ENCODE measurements at regions not wholly inside any gene's neighbourhood (a gene's known extent, or its start where the extent isn't known, plus 50 kb on each side); places are given as distances from the start of the nearest gene placed in this dataset.
"Not testable (repeated sequence)": the region's sequence is repeated elsewhere in the genome, so short reads cannot be mapped to it uniquely, and the experiment has no call there.

DNA sequence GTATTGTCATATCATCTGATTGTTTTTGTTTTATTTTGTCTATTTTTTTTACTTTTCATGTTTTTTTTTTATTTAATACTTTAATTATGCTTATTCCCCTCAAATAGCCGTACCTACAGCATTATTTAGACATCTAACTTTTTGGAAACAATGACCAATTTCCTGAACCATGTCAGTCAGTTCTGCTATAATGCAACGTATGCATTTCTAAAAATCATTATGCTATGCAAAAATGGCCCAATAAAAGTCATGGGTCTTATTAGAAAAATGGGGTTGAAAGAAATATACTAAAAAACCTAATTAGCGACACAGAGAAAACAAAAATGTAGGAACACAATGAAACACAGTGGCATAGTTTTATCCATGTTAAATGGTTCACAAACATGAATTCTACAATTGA, 1454.7 kb downstream of the GRIK2 start:
- no peaks in the 10 kb centered on the region for H3K4me1 ChIP-seq (ENCODE audit: control insufficient read depth, insufficient read depth, low read length, poor library complexity, severe bottlenecking)
- no peaks in the 10 kb centered on the region for H3K9me3 ChIP-seq (ENCODE audit: control insufficient read depth, low read length)
- no peaks in the 10 kb centered on the region for H3K36me3 ChIP-seq (ENCODE audit: control insufficient read depth, insufficient read depth, low read length)
- no peak overlapping the region for H3K4me3 ChIP-seq (ENCODE audit: insufficient read depth, low read depth, low read length, poor library complexity, severe bottlenecking)
- no peak overlapping the region for H3K27ac ChIP-seq (ENCODE audit: insufficient read depth, low read length, poor library complexity, severe bottlenecking)
- no peak for DNase-seq
- no peaks in the 10 kb centered on the region for H3K27me3 ChIP-seq (replicated peaks; ENCODE audit: control insufficient read depth, insufficient read depth, low read length, poor library complexity, severe bottlenecking)

DNA sequence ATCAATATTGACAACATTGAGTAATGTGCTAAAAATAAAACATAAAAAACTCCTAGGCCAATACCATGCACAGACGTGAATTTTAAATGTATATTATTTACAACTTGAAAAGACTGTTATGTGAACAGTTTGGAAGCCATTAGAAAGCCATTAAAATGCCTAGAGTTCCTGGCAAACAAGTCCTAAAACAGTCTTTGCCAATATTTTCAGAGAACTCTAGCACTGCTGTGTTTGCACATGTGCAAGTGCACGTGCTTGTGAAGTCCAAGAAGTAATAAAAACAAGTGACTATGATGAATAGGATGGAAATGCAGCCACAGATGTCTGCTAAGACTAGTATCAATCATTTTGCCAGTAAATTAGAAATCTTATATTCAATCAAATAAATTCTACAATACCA, 1447.6 kb downstream of the GRIK2 start:
- Histone ChIP-seq H3K4me1 (ENCODE audit: control insufficient read depth, insufficient read depth, low read length, poor library complexity, severe bottlenecking) (no peaks in the 10 kb centered on the region), H3K9me3 (ENCODE audit: control insufficient read depth, low read length) (no peaks in the 10 kb centered on the region), H3K27me3 (replicated peaks; ENCODE audit: control insufficient read depth, insufficient read depth, low read length, poor library complexity, severe bottlenecking) (no peaks in the 10 kb centered on the region), H3K36me3 (ENCODE audit: control insufficient read depth, insufficient read depth, low read length) (no peaks in the 10 kb centered on the region), H3K4me3 (ENCODE audit: insufficient read depth, low read depth, low read length, poor library complexity, severe bottlenecking) (no peak overlapping the region), H3K27ac (ENCODE audit: insufficient read depth, low read length, poor library complexity, severe bottlenecking) (no peak overlapping the region)
- DNase-seq: no peak

DNA sequence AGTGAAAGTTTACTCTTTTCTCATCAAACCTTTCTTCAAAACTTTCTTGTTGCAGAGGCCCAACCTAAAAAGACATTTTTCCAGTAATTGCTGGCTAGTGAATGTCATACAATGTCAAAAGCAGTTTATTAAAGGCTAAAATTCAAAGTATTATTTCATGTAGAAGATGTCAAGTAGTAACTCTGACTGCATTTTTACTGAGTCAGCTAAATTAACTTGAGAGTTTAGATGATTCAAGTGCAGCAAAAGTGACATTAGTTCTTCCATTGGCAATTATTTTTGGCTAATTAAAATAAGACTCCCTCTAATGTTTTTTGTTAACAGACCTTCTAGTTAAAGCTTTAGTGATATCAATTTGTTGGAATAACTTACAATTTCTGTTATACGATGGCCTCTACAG, 1438.5 kb downstream of the GRIK2 start:
- no peaks in the 10 kb centered on the region for H3K9me3 ChIP-seq (ENCODE audit: control insufficient read depth, low read length)
- H3K27ac ChIP-seq (ENCODE audit: insufficient read depth, low read length, poor library complexity, severe bottlenecking): no peak overlapping the region
- no peaks in the 10 kb centered on the region for H3K36me3 ChIP-seq (ENCODE audit: control insufficient read depth, insufficient read depth, low read length)
- H3K4me3 ChIP-seq (ENCODE audit: insufficient read depth, low read depth, low read length, poor library complexity, severe bottlenecking): no peak overlapping the region
- DNase-seq: no peak
- H3K4me1 ChIP-seq (ENCODE audit: control insufficient read depth, insufficient read depth, low read length, poor library complexity, severe bottlenecking): no peaks in the 10 kb centered on the region
- H3K27me3 ChIP-seq (replicated peaks; ENCODE audit: control insufficient read depth, insufficient read depth, low read length, poor library complexity, severe bottlenecking): no peaks in the 10 kb centered on the region

DNA sequence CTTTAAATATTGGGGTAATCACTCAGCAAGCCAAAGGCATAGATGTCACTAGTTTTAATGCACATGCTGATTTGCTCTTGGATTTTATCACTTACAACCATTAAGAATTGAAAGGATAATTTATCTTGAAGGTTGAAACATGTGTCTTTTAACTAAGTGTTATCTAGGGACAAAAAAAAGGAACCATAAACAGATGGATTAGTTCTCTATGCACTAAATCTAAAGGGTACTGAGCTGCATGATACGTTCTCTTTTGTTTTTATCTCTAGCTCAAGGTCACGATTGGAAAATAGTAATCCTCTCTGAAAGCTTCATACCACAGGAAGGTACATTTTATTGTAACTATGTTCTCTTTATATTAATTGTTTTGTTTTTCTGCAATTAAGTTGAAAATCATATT, 1426.6 kb downstream of the GRIK2 start:
- Histone ChIP-seq H3K36me3 (ENCODE audit: control insufficient read depth, insufficient read depth, low read length) (no peaks in the 10 kb centered on the region), H3K4me1 (ENCODE audit: control insufficient read depth, insufficient read depth, low read length, poor library complexity, severe bottlenecking) (no peaks in the 10 kb centered on the region), H3K9me3 (ENCODE audit: control insufficient read depth, low read length) (no peaks in the 10 kb centered on the region), H3K27me3 (replicated peaks; ENCODE audit: control insufficient read depth, insufficient read depth, low read length, poor library complexity, severe bottlenecking) (no peaks in the 10 kb centered on the region), H3K27ac (ENCODE audit: insufficient read depth, low read length, poor library complexity, severe bottlenecking) (no peak overlapping the region), H3K4me3 (ENCODE audit: insufficient read depth, low read depth, low read length, poor library complexity, severe bottlenecking) (no peak overlapping the region)
- DNase-seq: no peak

DNA sequence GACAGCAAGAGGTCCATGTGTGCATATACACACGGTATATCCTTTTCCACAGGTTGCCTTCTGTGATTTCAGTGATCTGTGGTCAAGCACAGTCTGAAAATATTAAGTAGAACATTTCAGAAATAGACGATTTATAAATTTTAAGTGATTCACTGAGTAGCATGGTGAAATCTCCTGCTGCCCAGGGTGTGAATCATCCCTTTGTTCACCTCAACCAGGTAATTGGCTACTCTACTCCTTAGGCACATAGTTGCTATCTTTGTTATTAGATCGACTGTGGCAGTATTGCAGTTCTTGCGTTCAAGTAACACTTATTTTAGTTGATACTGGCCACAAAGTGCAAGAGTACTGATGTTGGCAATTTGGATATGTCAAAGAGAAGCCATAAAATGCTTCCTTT, 1421.7 kb downstream of the GRIK2 start:
- Histone ChIP-seq H3K27ac (ENCODE audit: insufficient read depth, low read length, poor library complexity, severe bottlenecking) (no peak overlapping the region), H3K36me3 (ENCODE audit: control insufficient read depth, insufficient read depth, low read length) (no peaks in the 10 kb centered on the region), H3K27me3 (replicated peaks; ENCODE audit: control insufficient read depth, insufficient read depth, low read length, poor library complexity, severe bottlenecking) (no peaks in the 10 kb centered on the region), H3K4me1 (ENCODE audit: control insufficient read depth, insufficient read depth, low read length, poor library complexity, severe bottlenecking) (no peaks in the 10 kb centered on the region), H3K9me3 (ENCODE audit: control insufficient read depth, low read length) (no peaks in the 10 kb centered on the region), H3K4me3 (ENCODE audit: insufficient read depth, low read depth, low read length, poor library complexity, severe bottlenecking) (no peak overlapping the region)
- DNase-seq: no peak

DNA sequence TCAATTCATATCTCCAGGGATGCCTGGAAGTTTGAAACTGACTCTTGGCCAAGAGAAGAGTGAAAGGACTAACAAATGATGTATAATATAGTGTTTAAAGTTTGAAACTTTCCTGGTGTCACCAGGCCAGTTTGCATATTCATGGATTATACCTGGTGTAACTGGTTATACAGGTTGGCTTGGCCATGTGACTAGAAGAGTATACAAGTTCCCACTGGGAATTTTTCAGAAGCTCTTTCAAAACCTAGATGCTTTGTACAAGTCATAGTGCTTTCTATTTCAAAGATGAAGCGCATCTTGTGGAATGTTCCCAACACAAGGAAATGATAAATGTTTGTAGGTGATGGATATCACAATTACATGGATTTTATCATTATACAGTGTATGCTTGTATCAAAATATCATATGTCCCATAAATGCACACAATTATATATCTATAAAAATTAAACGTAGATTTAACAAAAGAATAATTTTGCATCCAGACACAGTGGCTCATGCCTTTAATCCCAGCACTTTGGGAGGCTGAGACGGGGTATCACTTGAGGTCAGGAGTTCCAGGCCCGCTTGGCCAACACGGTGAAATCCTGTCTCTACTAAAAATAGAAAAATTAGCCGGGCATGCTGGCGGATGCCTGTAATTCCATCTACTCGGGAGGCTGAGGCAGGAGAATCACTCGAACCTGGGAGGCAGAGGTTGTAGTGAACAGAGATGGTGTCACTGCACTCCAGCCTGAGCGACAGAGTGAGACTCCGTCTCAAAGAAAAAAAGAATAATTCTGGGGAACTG, 1420.2 kb downstream of the GRIK2 start:
- no peak for DNase-seq
- Histone ChIP-seq H3K27me3 (replicated peaks; ENCODE audit: control insufficient read depth, insufficient read depth, low read length, poor library complexity, severe bottlenecking) (no peaks in the 10 kb centered on the region), H3K4me3 (ENCODE audit: insufficient read depth, low read depth, low read length, poor library complexity, severe bottlenecking) (no peak overlapping the region), H3K9me3 (ENCODE audit: control insufficient read depth, low read length) (no peaks in the 10 kb centered on the region), H3K36me3 (ENCODE audit: control insufficient read depth, insufficient read depth, low read length) (no peaks in the 10 kb centered on the region), H3K4me1 (ENCODE audit: control insufficient read depth, insufficient read depth, low read length, poor library complexity, severe bottlenecking) (no peaks in the 10 kb centered on the region), H3K27ac (ENCODE audit: insufficient read depth, low read length, poor library complexity, severe bottlenecking) (no peak overlapping the region)

DNA sequence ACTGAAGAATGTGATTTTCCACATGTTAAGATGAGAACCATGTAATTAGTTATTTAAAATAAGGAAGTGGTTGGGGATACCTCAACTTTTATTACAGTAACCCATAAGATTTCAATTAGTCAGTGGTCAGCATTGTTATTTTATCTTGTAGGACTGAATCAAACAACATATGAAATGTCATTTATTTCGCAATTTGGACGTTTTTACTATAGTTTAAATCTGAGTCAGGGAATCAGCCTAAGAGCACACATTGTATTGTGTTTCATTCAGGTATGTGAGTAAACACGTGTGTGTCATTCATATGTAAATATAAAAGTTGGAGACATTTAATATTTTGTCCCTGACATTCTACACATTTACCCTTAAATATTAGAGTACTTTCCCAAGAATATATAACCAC, 1418.7 kb downstream of the GRIK2 start:
- Histone ChIP-seq H3K36me3 (ENCODE audit: control insufficient read depth, insufficient read depth, low read length) (no peaks in the 10 kb centered on the region), H3K27ac (ENCODE audit: insufficient read depth, low read length, poor library complexity, severe bottlenecking) (no peak overlapping the region), H3K9me3 (ENCODE audit: control insufficient read depth, low read length) (no peaks in the 10 kb centered on the region), H3K4me3 (ENCODE audit: insufficient read depth, low read depth, low read length, poor library complexity, severe bottlenecking) (no peak overlapping the region), H3K27me3 (replicated peaks; ENCODE audit: control insufficient read depth, insufficient read depth, low read length, poor library complexity, severe bottlenecking) (no peaks in the 10 kb centered on the region), H3K4me1 (ENCODE audit: control insufficient read depth, insufficient read depth, low read length, poor library complexity, severe bottlenecking) (no peaks in the 10 kb centered on the region)
- DNase-seq: no peak

DNA sequence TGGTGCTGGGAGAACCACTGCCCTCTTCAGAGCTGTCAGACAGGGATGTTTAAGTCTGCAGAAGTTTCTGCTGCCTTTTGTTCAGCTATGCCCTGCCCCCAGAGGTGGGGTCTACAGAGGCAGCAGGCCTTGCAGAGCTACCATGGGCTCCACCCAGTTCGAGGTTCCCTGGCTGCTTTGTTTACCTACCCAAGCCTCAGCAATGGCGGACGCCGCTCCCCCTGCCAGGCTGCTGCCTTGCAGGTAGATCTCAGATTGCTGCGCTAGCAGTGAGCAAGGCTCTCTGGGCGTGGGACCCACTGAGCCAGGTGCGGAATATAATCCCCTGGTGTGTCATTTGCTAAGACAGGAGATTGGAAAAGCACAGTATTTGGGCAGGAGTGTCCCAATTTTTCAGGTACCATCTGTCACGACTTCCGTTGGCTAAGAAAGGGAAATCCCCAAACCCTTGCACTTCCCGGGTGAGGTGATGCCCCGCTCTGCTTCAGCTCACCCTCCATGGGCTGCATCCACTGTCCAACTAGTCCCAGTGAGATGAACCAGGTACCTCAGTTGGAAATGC, 1415.5 kb downstream of the GRIK2 start:
- not testable (repeated sequence) for H3K9me3 ChIP-seq (ENCODE audit: control insufficient read depth, low read length); H3K36me3 ChIP-seq (ENCODE audit: control insufficient read depth, insufficient read depth, low read length); H3K4me3 ChIP-seq (ENCODE audit: insufficient read depth, low read depth, low read length, poor library complexity, severe bottlenecking); H3K27ac ChIP-seq (ENCODE audit: insufficient read depth, low read length, poor library complexity, severe bottlenecking); DNase-seq; H3K27me3 ChIP-seq (replicated peaks; ENCODE audit: control insufficient read depth, insufficient read depth, low read length, poor library complexity, severe bottlenecking); H3K4me1 ChIP-seq (ENCODE audit: control insufficient read depth, insufficient read depth, low read length, poor library complexity, severe bottlenecking)

DNA sequence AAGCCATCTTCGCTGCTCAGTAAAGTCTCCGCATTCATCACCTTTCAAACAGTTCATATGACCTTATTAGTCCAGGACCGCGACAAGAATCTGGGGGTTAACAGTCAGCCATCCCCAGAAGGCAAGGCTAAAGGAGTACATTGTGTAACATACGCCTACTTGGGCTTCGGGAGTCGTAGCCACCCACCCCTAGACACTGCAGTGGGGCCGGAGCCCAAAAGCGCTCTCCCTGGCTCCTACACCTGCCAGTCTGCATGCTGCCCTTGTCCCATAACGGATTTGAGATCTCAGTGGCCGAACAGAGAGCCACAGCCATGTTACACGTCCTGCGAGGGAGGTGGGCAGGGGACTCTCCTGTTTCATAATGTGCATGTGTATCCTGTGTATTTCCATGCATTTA, 1405.5 kb downstream of the GRIK2 start:
- H3K27me3 ChIP-seq (replicated peaks; ENCODE audit: control insufficient read depth, insufficient read depth, low read length, poor library complexity, severe bottlenecking): no peaks in the 10 kb centered on the region
- H3K36me3 ChIP-seq (ENCODE audit: control insufficient read depth, insufficient read depth, low read length): no peaks in the 10 kb centered on the region
- H3K4me3 ChIP-seq (ENCODE audit: insufficient read depth, low read depth, low read length, poor library complexity, severe bottlenecking): no peak overlapping the region
- H3K9me3 ChIP-seq (ENCODE audit: control insufficient read depth, low read length): no peaks in the 10 kb centered on the region
- H3K27ac ChIP-seq (ENCODE audit: insufficient read depth, low read length, poor library complexity, severe bottlenecking): no peak overlapping the region
- no peaks in the 10 kb centered on the region for H3K4me1 ChIP-seq (ENCODE audit: control insufficient read depth, insufficient read depth, low read length, poor library complexity, severe bottlenecking)
- no peak for DNase-seq

DNA sequence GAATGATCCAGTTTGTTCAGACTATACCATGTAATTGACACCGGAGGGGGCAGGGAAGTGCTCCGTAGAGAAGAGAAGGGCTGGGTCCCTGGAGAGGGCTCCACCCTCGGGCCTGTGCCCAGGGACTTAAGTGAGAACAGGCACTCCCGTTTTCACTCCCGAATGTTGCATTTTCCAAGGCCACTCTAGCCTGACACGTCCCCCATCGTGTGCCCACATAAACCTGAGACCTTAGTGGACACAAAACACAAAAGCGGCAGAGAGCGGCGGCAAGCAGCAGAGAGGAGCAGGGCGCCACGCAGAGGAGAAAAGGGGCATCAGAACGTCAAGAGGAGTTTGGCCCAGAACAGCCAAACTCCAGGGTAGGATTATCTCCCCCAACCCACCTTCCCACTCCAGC, 1405.1 kb downstream of the GRIK2 start:
- H3K4me3 ChIP-seq (ENCODE audit: insufficient read depth, low read depth, low read length, poor library complexity, severe bottlenecking): no peak overlapping the region
- H3K9me3 ChIP-seq (ENCODE audit: control insufficient read depth, low read length): no peaks in the 10 kb centered on the region
- no peaks in the 10 kb centered on the region for H3K4me1 ChIP-seq (ENCODE audit: control insufficient read depth, insufficient read depth, low read length, poor library complexity, severe bottlenecking)
- H3K27ac ChIP-seq (ENCODE audit: insufficient read depth, low read length, poor library complexity, severe bottlenecking): no peak overlapping the region
- H3K36me3 ChIP-seq (ENCODE audit: control insufficient read depth, insufficient read depth, low read length): no peaks in the 10 kb centered on the region
- no peaks in the 10 kb centered on the region for H3K27me3 ChIP-seq (replicated peaks; ENCODE audit: control insufficient read depth, insufficient read depth, low read length, poor library complexity, severe bottlenecking)
- DNase-seq: no peak

Measured in effector memory CD4-positive, alpha-beta T cell (primary cell).